ENCODE measurements at regions not wholly inside any gene's neighbourhood (a gene's known extent, or its start where the extent isn't known, plus 50 kb on each side); places are given as distances from the start of the nearest gene placed in this dataset.

DNA sequence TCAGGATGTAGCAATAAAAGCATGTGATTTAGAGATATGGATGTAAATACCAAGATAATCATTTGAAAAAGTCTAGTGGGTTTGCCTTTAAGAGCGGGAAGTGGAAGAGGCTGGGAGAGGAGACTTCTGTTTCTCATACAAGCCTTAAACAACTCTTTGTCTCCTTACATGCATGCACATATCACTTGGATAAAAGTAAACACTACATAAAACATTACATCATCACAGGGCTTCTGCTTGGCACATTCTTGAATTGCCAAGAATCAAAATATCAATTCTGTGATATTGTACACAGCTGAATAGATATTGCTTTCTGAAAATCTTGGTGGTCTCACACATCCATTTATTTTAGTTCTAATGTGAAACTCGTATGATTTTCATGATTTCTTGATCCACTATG, 57.6 kb downstream of the FOXD1 start:
- H3K4me1 ChIP-seq = peaks cover 0 to 10% (median 0%) of the 10 kb centered on the region in 4 donors
- no peak for TF ChIP-seq POLR2A (IDR thresholded peaks at IDR 0.05)
- TF ChIP-seq, protein P1, sequence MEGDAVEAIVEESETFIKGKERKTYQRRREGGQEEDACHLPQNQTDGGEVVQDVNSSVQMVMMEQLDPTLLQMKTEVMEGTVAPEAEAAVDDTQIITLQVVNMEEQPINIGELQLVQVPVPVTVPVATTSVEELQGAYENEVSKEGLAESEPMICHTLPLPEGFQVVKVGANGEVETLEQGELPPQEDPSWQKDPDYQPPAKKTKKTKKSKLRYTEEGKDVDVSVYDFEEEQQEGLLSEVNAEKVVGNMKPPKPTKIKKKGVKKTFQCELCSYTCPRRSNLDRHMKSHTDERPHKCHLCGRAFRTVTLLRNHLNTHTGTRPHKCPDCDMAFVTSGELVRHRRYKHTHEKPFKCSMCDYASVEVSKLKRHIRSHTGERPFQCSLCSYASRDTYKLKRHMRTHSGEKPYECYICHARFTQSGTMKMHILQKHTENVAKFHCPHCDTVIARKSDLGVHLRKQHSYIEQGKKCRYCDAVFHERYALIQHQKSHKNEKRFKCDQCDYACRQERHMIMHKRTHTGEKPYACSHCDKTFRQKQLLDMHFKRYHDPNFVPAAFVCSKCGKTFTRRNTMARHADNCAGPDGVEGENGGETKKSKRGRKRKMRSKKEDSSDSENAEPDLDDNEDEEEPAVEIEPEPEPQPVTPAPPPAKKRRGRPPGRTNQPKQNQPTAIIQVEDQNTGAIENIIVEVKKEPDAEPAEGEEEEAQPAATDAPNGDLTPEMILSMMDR (IDR thresholded peaks at IDR 0.05) = no peak
- H3K9me3 ChIP-seq = no peaks in the 10 kb centered on the region
- no peak overlapping the region for H3K4me3 ChIP-seq
- no peaks in the 10 kb centered on the region for H3K27me3 ChIP-seq
- H3K36me3 ChIP-seq = no peaks in the 10 kb centered on the region
- no peak for DNase-seq
- H3K27ac ChIP-seq = no peak overlapping the region

DNA sequence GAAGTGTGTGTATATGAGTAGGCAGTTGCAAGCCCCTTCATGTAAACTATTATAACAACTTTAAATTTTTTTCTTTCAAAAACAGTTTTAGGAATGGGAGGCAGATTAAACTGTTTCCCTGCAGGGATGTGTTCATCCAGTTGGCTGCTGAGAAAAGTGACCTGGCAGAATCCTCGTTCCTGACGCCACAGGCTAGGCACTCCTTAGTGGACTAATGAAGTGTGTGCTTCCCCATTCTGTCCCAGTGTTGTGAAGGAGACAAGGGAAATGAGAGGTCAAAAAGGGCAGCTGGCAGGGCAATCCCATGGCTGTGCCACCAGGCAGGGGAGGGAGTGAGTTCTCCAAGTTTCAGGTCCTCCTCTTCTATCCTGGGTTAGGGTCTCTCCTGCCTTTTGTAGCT, 59.8 kb downstream of the FOXD1 start:
- TF ChIP-seq, protein P1 (IDR thresholded peaks at IDR 0.05) = no peak
- no peak for TF ChIP-seq POLR2A (IDR thresholded peaks at IDR 0.05)
- Histone ChIP-seq H3K4me1 (peaks cover 0 to 9% (median 0%) of the 10 kb centered on the region in 4 donors), H3K36me3 (no peaks in the 10 kb centered on the region), H3K27me3 (no peaks in the 10 kb centered on the region), H3K4me3 (no peak overlapping the region), H3K27ac (no peak overlapping the region), H3K9me3 (peaks cover 0 to 9% (median 2%) of the 10 kb centered on the region in 4 donors)
- DNase-seq = no peak

- Histone ChIP-seq H3K36me3 (no peaks in the 10 kb centered on the region), H3K27me3 (no peaks in the 10 kb centered on the region), H3K9me3 (peaks cover 0 to 9% (median 2%) of the 10 kb centered on the region in 4 donors), H3K4me1 (peaks cover 0 to 4% (median 0%) of the 10 kb centered on the region in 4 donors), H3K27ac (no peak overlapping the region), H3K4me3 (no peak overlapping the region)
- TF ChIP-seq, protein P1 (IDR thresholded peaks at IDR 0.05) = no peak
- TF ChIP-seq POLR2A (IDR thresholded peaks at IDR 0.05) = no peak
- no peak for DNase-seq
Measured at GRCh38 chr5:73388306-73388684, 60.3 kb downstream of the FOXD1 start.

- TF ChIP-seq, protein P1 (IDR thresholded peaks at IDR 0.05) = no peak
- no peak for TF ChIP-seq POLR2A (IDR thresholded peaks at IDR 0.05)
- Histone ChIP-seq H3K4me3 (no peak overlapping the region), H3K9me3 (peaks cover 0 to 9% (median 2%) of the 10 kb centered on the region in 4 donors), H3K27me3 (no peaks in the 10 kb centered on the region), H3K36me3 (no peaks in the 10 kb centered on the region), H3K27ac (peak overlapping the region in 2 of 4 donors; percentile 28 to 44), H3K4me1 (no peaks in the 10 kb centered on the region)
- peak in 2 of 3 donors; percentile 71 to 87 for DNase-seq
Measured at GRCh38 chr5:73387601-73388305, 60.8 kb downstream of the FOXD1 start.

- DNase-seq = peak in 1 of 3 donors; percentile 62
- peaks cover 0 to 9% (median 2%) of the 10 kb centered on the region in 4 donors for H3K9me3 ChIP-seq
Measured at GRCh38 chr5:73387149-73387591, 61.4 kb downstream of the FOXD1 start.

More at GRCh38 chr5:73387149-73387591, 61.4 kb downstream of the FOXD1 start:
- Histone ChIP-seq H3K36me3 (no peaks in the 10 kb centered on the region), H3K4me3 (no peak overlapping the region), H3K27ac (peak overlapping the region in 2 of 4 donors; percentile 28 to 44), H3K27me3 (peaks cover 0 to 5% of the 10 kb centered on the region in 2 donors), H3K4me1 (peaks cover 0 to 2% (median 0%) of the 10 kb centered on the region in 4 donors)
- TF ChIP-seq POLR2A (IDR thresholded peaks at IDR 0.05) = no peak
- TF ChIP-seq, protein P1 (IDR thresholded peaks at IDR 0.05) = peak in 3 of 6 experiments; percentile 30 to 46 (median 33)

Data from Peyer's patch (tissue), 4 donors.